ENCODE measurements at regions not wholly inside any gene's neighbourhood (a gene's known extent, or its start where the extent isn't known, plus 50 kb on each side); places are given as distances from the start of the nearest gene placed in this dataset.

DNA sequence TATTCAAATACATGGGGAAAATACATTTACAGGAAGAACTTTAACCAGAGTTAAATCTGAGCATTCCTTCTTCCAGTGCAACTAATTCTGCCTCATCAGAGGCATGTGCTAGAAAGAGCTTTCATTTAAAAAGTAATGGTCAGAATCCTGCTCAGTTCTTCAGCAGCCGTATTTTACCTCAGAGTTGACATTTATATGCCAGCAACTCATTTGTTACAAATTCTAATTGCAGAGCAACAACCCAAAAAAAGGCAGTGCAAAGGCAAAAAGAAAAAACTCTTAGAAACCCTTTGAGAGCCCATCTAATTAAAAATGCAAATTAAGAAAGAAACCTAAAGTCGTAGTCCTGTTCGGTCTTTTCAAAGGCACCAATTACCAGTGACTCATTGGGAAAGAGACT, 392.5 kb downstream of the PBX1 start:
- Histone ChIP-seq H3K4me1 (no peaks in the 10 kb centered on the region), H3K27me3 (no peaks in the 10 kb centered on the region), H3K9me3 (no peaks in the 10 kb centered on the region), H3K36me3 (no peaks in the 10 kb centered on the region), H3K4me3 (no peak overlapping the region), H3K27ac (no peak overlapping the region)
- no peak for DNase-seq
- intact Hi-C loops (cut with DNase I) = no loop called here
- no peak for TF ChIP-seq CTCF (IDR thresholded peaks at IDR 0.05)
- 85 to 87% methylated on average over 3 of the region's 3 CpGs for WGBS, 2 donors
- no peak for FAIRE-seq
- no peak for ATAC-seq

- no peaks in the 10 kb centered on the region for H3K4me1 ChIP-seq
- FAIRE-seq = peak; percentile 92
- H3K36me3 ChIP-seq = no peaks in the 10 kb centered on the region
- WGBS, 2 donors = 45 to 46% methylated on average over 5 of the region's 5 CpGs
- intact Hi-C loops (cut with DNase I) = no loop called here
- no peak for ATAC-seq
- H3K27ac ChIP-seq = no peak overlapping the region
- H3K9me3 ChIP-seq = no peaks in the 10 kb centered on the region
- no peak for DNase-seq
- H3K4me3 ChIP-seq = no peak overlapping the region
- no peak for TF ChIP-seq CTCF (IDR thresholded peaks at IDR 0.05)
- no peaks in the 10 kb centered on the region for H3K27me3 ChIP-seq
Measured at GRCh38 chr1:164950541-164950986, 391.6 kb downstream of the PBX1 start.

- WGBS, 2 donors = 73 to 75% methylated on average over 2 of the region's 2 CpGs
- H3K4me3 ChIP-seq = no peak overlapping the region
- no peaks in the 10 kb centered on the region for H3K9me3 ChIP-seq
- DNase-seq (no peak), ATAC-seq (no peak), FAIRE-seq (no peak)
- H3K27ac ChIP-seq = no peak overlapping the region
- no peak for TF ChIP-seq CTCF (IDR thresholded peaks at IDR 0.05)
- intact Hi-C loops (cut with DNase I) = no loop called here
- no peaks in the 10 kb centered on the region for H3K36me3 ChIP-seq
- H3K27me3 ChIP-seq = no peaks in the 10 kb centered on the region
- H3K4me1 ChIP-seq = no peaks in the 10 kb centered on the region
Measured at GRCh38 chr1:164949771-164950471, 390.9 kb downstream of the PBX1 start.

GRCh38 chr1:164948101-164948500, 389.1 kb downstream of the PBX1 start:
- no peaks in the 10 kb centered on the region for H3K4me1 ChIP-seq
- 68 to 69% methylated on average over 1 of the region's 1 CpG for WGBS, 2 donors
- ATAC-seq = no peak
- H3K9me3 ChIP-seq = no peaks in the 10 kb centered on the region
- TF ChIP-seq CTCF (IDR thresholded peaks at IDR 0.05) = no peak
- H3K36me3 ChIP-seq = no peaks in the 10 kb centered on the region
- no peak for FAIRE-seq
- intact Hi-C loops (cut with DNase I) = no loop called here
- H3K27ac ChIP-seq = no peak overlapping the region
- DNase-seq = no peak
- H3K4me3 ChIP-seq = no peak overlapping the region
- H3K27me3 ChIP-seq = no peaks in the 10 kb centered on the region

DNA sequence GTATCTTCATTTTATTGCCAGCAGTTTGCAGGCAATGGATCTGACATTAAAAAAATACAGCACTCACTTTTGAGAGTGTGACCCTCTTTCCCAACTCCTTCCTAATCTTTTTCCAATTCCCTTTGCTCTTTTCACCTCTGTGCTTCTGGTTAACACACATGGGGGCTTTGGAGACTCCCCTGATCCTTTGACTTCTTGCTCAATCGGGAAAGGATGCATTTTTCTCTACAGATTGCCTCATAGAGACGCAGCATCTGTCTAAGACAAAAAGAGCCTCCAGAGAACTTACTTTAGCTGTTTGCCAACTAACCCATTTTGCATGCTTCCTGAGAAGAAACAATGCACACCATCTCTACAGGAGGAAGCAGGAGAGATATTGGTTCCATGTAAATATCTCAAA, 378.3 kb downstream of the PBX1 start:
- no peaks in the 10 kb centered on the region for H3K36me3 ChIP-seq
- no peaks in the 10 kb centered on the region for H3K27me3 ChIP-seq
- H3K9me3 ChIP-seq = no peaks in the 10 kb centered on the region
- FAIRE-seq (no peak), DNase-seq (no peak), ATAC-seq (no peak)
- no peak for TF ChIP-seq CTCF (IDR thresholded peaks at IDR 0.05)
- no peak overlapping the region for H3K4me3 ChIP-seq
- WGBS, 2 donors = 44 to 68% methylated on average over 2 of the region's 2 CpGs
- no peak overlapping the region for H3K27ac ChIP-seq
- intact Hi-C loops (cut with DNase I) = no loop called here
- H3K4me1 ChIP-seq = no peaks in the 10 kb centered on the region

All from pancreas (tissue), 10 donors.